ENCODE measurements at regions not wholly inside any gene's neighbourhood (a gene's known extent, or its start where the extent isn't known, plus 50 kb on each side); places are given as distances from the start of the nearest gene placed in this dataset.

- no peak for TF ChIP-seq EP300 (IDR thresholded peaks at IDR 0.05)
- no peak for TF ChIP-seq POLR2A (IDR thresholded peaks at IDR 0.05)
- no peak for TF ChIP-seq CTCF (IDR thresholded peaks at IDR 0.05)
- TF ChIP-seq POLR2AphosphoS5 (IDR thresholded peaks at IDR 0.05) = no peak
These were observed 706.5 kb upstream of the FSHR start for GRCh38 chr2:49860834-49861233.
